Body of pancreas (tissue), 4 donors: ENCODE measurements at regions not wholly inside any gene's neighbourhood (a gene's known extent, or its start where the extent isn't known, plus 50 kb on each side); places are given as distances from the start of the nearest gene placed in this dataset.

Experiments
- CTCF ChIP-seq, 7 experiments: fragments of 450-650 bp in 4 of 7; fragments of 200-600 bp in 3 of 7; sonication (generic) in 3 of 7; IDR thresholded peaks; one replicate each; pipeline ENCODE4 v1.5.1; 2016 to 2019; ENCODE audit warnings: antibody characterized with exemption in 7 of 7
- POLR2A ChIP-seq, 3 donors: fragments of 450-650 bp; IDR thresholded peaks; one replicate each; pipeline ENCODE4 v1.6.1; 2016; ENCODE audit warnings: antibody characterized with exemption in 3 of 3, mild to moderate bottlenecking in 2 of 3

- TF ChIP-seq CTCF (IDR thresholded peaks at IDR 0.05) (no peak), POLR2A (IDR thresholded peaks at IDR 0.05) (no peak)
These were observed 279.1 kb downstream of the MSX2 start for GRCh38 chr5:175003531-175003930.
